Activated CD8-positive, alpha-beta memory T cell treated with anti-CD3 and anti-CD28 coated beads for 24 hours (primary cell): ENCODE measurements at regions not wholly inside any gene's neighbourhood (a gene's known extent, or its start where the extent isn't known, plus 50 kb on each side); places are given as distances from the start of the nearest gene placed in this dataset.

Experiments used
- DNase-seq: peaks from one replicate; pipeline ENCODE4 v3.0.0-alpha.2; 2020

- DNase-seq, result no peak
These were observed 577.0 kb upstream of the DPP6 start for GRCh38 chr7:153475239-153475638.

DNA sequence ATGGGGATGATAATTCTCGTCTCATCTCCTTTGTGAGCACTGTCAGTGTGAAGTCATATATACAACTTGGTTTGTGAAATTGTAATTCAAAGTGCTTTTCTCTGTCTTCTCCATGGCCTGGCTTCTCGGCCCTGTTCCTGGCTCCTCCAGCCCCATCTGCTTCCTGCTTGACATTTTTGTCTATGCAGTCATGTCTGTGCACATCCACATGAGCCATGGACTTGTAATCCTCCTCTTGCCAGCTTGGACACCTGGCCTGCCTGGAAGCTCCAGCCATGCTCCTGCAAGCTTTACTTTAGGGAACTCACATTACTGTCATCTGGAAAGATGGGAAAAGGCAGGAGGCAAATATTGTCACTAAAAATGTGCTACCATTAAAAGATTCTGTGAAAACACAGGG, 576.0 kb upstream of the DPP6 start:
- DNase-seq, result no peak

- DNase-seq, result no peak
These were observed 555.9 kb upstream of the DPP6 start for GRCh38 chr7:153496257-153496656.

DNA sequence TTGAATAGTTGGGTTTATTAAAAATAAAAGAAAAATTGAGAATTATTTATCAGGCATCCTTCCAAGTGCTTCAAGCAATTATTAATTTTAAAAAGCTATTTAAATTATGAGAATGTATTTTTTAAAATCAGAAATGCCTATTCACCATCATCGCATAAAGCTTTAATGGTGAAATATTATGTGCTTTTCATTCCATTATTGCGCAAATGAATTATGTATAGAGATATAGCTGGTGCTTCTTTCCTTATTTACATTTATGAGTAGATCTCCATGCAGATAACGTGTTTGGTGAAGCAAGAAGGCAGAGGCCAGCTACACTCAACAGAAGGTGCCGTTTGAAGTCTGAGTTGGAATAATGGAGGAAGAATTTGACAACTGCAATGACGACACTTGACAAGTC, 549.1 kb upstream of the DPP6 start:
- DNase-seq, result no peak

DNA sequence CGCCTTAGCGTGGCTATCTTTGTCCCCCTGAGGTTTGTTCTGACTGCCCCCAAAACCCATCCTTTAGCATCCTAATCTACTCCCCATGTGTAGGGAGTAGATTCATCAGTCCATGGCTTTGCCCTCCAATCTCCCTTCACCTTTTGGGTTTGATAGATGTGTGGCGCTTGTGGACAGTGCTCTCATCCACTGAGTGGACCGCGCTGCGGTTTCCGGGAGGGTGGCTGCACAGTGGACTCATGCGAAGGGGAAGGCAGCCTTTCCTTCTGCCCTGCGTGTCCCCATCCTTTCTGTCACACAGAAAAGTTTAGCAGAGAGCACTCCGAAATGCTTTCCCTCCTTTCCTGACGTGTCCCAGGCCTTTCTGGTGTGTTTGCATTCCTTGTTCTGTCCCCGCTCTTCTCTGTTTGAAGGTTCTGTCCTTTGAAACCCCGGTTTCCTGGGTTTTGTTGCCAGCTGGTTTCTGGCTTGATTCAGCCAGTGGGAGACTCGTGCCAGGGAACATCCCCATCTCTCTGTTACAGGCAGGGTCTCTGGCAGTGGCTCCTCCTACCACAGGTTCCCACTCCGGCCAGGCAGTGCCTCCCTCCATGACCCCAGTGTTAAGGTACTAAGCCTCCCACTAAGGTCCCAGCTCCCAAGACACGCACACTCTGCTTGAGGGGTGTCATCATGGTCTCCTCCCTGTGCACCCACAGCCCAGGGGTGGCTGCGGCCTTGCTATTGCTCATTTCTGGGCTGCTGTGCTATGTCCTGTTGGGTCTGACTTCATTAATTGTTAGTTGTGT, 547.7 kb upstream of the DPP6 start:
- no peak for DNase-seq

- DNase-seq, result no peak
These were observed 544.3 kb upstream of the DPP6 start for GRCh38 chr7:153507885-153508284.

- no peak for DNase-seq
These were observed 542.4 kb upstream of the DPP6 start for GRCh38 chr7:153509768-153510167.

GRCh38 chr7:153510674-153511073, 541.5 kb upstream of the DPP6 start:
- DNase-seq, result no peak

DNA sequence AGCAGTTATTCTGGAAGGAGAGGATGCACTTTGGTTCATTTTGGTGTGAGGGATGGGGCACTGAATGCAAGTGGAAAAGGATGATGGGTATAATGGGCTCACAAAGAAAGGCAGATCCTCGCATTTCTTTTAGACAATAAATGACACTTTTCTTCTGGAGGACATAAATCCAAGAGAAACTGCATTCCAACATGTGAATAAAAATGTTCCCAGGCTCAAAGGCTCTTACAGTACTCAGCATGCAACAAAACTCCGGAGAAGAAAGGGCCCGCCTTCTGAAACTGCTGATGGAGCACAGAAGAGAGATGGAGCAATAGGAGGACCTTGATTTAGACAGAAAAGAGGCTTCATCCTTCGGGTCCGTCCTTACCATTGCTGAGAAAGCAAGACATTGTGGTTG, 538.2 kb upstream of the DPP6 start:
- DNase-seq, result no peak

GRCh38 chr7:153515359-153515758, 536.8 kb upstream of the DPP6 start:
- no peak for DNase-seq

- DNase-seq, result no peak
These were observed 533.8 kb upstream of the DPP6 start for GRCh38 chr7:153518201-153518984.

DNA sequence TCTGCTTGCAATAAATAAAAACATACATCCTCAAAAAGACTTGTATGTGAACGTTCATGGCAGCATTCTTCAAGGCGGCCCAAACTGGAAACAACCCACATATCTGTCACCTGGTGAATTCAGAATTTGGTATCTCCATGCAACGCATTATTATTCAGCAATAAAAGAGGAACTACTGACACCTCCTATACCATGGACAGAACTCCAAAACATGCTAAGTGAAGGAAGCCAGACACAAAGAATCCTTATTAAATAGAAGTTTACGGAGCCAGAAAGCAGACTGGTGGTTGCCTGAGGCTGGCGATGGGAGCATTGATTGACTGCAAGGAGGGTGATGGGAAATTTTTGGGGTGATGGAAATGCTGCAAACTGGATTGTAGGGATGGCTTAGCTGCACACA, 530.8 kb upstream of the DPP6 start:
- no peak for DNase-seq

DNA sequence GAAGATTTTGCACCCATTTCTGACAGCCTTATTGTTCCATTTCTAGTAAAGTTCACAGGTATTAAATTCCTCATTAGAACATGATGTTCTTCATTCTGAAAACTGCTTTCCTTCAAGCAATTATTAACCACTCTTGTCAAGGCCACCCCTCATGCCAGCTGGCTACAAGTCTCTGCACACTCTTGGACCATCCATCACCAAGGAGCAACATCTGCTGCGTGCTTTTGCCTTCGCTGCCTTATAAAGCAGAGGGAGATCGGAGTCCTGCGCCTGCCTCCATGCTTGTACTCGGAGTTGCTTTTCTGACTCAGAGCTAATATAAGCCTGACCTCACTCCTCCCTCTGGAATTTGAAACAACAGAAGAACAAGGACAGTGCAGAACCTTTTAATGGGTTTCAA, 529.9 kb upstream of the DPP6 start:
- DNase-seq, result no peak

- no peak for DNase-seq
These were observed 528.7 kb upstream of the DPP6 start for GRCh38 chr7:153523320-153524015.

GRCh38 chr7:153524070-153524601, 528.1 kb upstream of the DPP6 start:
- DNase-seq, result no peak

DNA sequence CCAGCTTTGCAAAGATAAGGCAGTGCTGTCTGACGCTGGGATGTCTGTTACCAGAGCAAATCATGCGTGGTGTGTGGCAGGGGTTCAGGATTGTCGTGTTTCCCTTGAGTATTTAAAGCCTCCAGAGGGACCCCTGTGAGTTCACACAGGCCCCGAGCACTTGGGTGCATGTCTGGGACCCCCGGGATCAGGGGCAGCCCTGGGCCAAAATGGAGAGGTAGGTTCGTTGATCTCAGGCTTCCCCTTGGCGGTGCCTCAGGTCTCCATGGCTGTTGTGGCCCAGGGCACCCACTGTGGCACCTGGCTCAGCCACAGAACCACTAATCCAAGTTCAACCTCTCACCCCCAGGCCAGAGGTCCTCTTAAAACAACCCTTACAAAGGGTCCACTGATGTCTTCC, 523.1 kb upstream of the DPP6 start:
- DNase-seq, result no peak

- DNase-seq, result no peak
These were observed 522.5 kb upstream of the DPP6 start for GRCh38 chr7:153529651-153530165.

DNA sequence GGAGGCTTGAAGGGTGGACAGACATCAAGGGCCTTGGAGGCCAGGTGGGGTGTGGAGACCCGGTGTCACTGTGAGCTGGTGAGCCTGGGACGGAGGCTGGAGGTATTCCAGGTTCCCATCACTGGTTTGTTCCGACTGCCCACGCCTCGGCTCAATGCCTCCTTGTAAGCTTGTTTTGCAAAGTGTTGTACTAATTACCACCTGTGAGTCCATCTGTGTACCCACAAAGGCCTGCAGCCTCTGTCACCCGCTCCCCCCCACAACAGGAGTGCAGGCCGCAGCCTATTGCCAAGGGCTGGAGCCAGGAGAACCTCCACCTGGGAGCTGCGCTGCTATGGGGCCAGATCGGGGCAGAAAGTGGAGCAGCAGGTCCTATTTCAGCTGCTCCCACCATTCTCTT, 521.8 kb upstream of the DPP6 start:
- DNase-seq, result no peak

DNA sequence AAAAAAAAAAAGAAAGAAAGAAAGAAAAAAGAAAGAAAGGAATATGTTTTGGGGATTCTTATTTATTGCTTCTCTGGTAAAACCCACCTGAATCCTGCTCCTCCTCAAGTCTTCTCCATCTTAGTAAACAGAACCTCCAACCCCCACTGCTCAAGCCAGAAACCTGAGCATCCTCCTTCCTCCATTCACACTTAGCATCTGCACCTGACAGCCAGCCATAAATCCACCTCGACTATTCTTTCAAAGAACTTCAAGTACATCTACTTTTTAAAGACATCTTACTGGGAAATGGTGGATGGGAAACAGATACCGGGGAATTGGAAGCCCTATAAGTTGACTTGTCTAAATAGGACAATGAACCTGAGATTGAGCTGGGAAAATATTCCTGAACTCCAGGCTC, 519.9 kb upstream of the DPP6 start:
- DNase-seq, result no peak

- DNase-seq, result no peak
These were observed 514.9 kb upstream of the DPP6 start for GRCh38 chr7:153537271-153537670.

- DNase-seq, result no peak
These were observed 510.3 kb upstream of the DPP6 start for GRCh38 chr7:153541903-153542302.

DNA sequence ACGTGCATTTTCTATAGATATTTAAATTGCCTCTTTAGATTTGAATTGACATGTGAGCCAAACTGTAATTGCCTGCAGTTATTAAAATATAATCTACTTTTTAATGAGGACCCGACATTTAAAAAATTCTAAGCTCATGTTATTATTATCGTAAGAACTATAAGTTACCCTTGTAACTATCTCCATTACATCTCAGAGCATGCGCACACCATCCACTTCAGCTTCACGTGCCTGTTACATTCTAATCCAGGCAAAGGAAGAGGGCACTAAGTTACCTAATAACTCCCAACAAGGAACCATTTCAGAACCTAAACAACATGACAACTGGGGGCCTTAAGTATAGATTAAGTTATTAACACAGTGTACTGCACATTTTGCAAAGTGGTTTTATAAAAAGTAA, 509.0 kb upstream of the DPP6 start:
- no peak for DNase-seq

DNA sequence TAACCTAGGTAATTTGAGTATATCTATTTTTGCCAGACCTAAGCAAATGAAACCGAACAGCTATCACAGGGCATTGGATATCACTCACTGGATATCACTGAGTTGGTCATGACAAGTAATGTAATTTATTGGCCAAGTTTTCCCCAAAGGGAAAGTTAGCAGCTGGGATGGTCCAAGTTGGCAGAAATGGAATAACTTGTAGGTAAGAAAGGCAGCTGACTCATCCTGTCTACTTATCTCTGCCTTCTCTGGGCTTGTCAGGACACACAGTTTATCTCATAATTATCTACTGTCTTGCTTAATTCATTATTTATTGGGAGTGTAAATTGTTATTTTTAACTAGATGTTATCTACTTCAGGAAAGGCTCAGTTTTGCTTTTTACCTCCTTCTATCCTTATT, 502.0 kb upstream of the DPP6 start:
- DNase-seq, result no peak
